Panc1 (cell line): ENCODE measurements at regions not wholly inside any gene's neighbourhood (a gene's known extent, or its start where the extent isn't known, plus 50 kb on each side); places are given as distances from the start of the nearest gene placed in this dataset.

Source experiments
- ATAC-seq: fragments of 200-7000 bp; cut with Tn5 transposase; 2 replicates; pipeline ENCODE4 v1.9.1; 2020; ENCODE audit warnings: mild to moderate bottlenecking, moderate library complexity
- BruUV-seq: library from RNA; stranded (reverse); fragments of 400-500 nt; replicated peaks from 2 replicates; lab custom pipeline; 2021; lab: Mats Ljungman, UMichigan
- CTCF ChIA-PET: fragments of 300-600 bp; sonication (Branson Sonifier 250); formaldehyde crosslinking; loops from one replicate; lab custom pipeline; 2022; ENCODE audit warnings: antibody characterized with exemption; lab: Charles Lee
- POLR2A ChIA-PET: fragments of 300-600 bp; sonication (Branson Sonifier 250); formaldehyde crosslinking; loops from one replicate; lab custom pipeline; 2022; ENCODE audit warnings: antibody characterized with exemption; lab: Charles Lee
- DNase-seq: peaks from one replicate; pipeline ENCODE4 v3.0.0-alpha.2; 2010; ENCODE audit warnings: low read depth, low spot score
- H3K27ac ChIP-seq: 2 replicates; pipeline ENCODE4 v1.5.1; 2011; ENCODE audit warnings: mild to moderate bottlenecking, low read length, inconsistent platforms
- H3K27me3 ChIP-seq: fragments of 200-500 bp; sonication (Bioruptor generic); 2 replicates; pipeline ENCODE4 v1.6.0; 2014; ENCODE audit warnings: low read length, inconsistent platforms; ENCODE audit not compliant: control insufficient read depth, insufficient read depth
- H3K36me3 ChIP-seq: fragments of 200-500 bp; sonication (Bioruptor generic); 2 replicates; pipeline ENCODE4 v1.5.1; 2014; ENCODE audit warnings: inconsistent platforms, mild to moderate bottlenecking, low read length, moderate library complexity; ENCODE audit not compliant: control insufficient read depth, insufficient read depth
- H3K4me1 ChIP-seq: 2 replicates; pipeline ENCODE4 v1.5.1; 2011; ENCODE audit warnings: inconsistent platforms, mild to moderate bottlenecking, low read length, moderate library complexity; ENCODE audit not compliant: control insufficient read depth, insufficient read depth
- H3K4me3 ChIP-seq, 2 experiments: 2 replicates each; pipeline ENCODE4 v1.5.1; 2011 to 2012; ENCODE audit warnings: low read depth in 2 of 2, low read length in 2 of 2, mild to moderate bottlenecking in 2 of 2, inconsistent platforms in 1 of 2, moderate library complexity in 1 of 2
- H3K9me3 ChIP-seq: fragments of 200-500 bp; sonication (Bioruptor generic); 2 replicates; pipeline ENCODE4 v1.5.1; 2014; ENCODE audit warnings: low read depth, mild to moderate bottlenecking, inconsistent platforms, low read length, moderate library complexity; ENCODE audit not compliant: control insufficient read depth, insufficient read depth
- POLR2AphosphoS5 ChIP-seq: IDR thresholded peaks from 2 replicates; pipeline ENCODE4 v1.6.1; 2012; ENCODE audit warnings: mild to moderate bottlenecking, low read depth, low read length, moderate library complexity
- SIN3A ChIP-seq: IDR thresholded peaks from 2 replicates; pipeline ENCODE4 v1.6.1; 2012; ENCODE audit warnings: low read depth, mild to moderate bottlenecking, low read length, moderate library complexity, borderline replicate concordance; ENCODE audit not compliant: insufficient read depth
- TCF7L2 ChIP-seq: IDR thresholded peaks from 2 replicates; pipeline ENCODE4 v1.6.1; 2011; ENCODE audit warnings: mild to moderate bottlenecking, low read depth, low read length, inconsistent platforms
- in situ Hi-C: cut with HindIII; loops from 2 replicates; pipeline ENCODE4 v1.10.0; 2016; ENCODE audit warnings: low sequenced_read_pairs, low pct_unique_long_range_greater_than_20kb
- intact Hi-C: fragments of 100-400 bp; cut with micrococcal nuclease; formaldehyde crosslinking; loops from one replicate; pipeline ENCODE4 v1.10.0; 2022; ENCODE audit not compliant: unreplicated experiment
- TF ChIP-seq, protein P1 (sequence below), 2 experiments: IDR thresholded peaks; 2 replicates each; pipeline ENCODE4 v1.6.1; 2011 to 2012; ENCODE audit warnings: low read depth in 2 of 2, control low read depth in 1 of 2, low read length in 1 of 2, mild to moderate bottlenecking in 1 of 2, moderate library complexity in 1 of 2; ENCODE audit not compliant: insufficient read depth in 1 of 2
- TF ChIP-seq, protein P2 (sequence below): fragments of 450-650 bp; IDR thresholded peaks from 2 replicates; pipeline ENCODE4 v1.5.1; 2017; ENCODE audit warnings: mild to moderate bottlenecking

DNA sequence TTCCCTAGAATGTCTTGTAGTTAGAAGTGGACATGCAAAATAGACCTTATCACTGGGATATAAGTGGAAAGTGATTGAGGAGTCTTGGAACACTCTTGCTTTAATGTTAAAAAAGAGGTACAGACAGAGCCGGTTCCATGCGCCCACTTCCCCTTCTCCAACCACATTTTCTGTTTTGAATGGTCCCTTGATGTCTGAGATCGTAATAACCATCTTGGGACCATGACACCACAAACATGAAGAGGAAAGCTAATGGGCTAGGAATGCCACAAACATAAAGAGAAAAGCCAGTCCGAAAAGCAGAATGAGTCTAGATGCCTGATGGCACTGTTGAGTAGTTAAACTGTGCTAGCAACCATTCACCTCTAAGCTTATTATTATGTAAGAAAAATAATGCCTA is 54.8 kb upstream of the SPON1 start:
- CTCF ChIA-PET, result no interaction called here
- no peak overlapping the region for H3K4me3 ChIP-seq
- no peaks in the 10 kb centered on the region for H3K36me3 ChIP-seq
- DNase-seq (no peak), ATAC-seq (no peak)
- in situ Hi-C loops, result no loop called here
- POLR2A ChIA-PET, result no interaction called here
- H3K4me1 ChIP-seq, result no peaks in the 10 kb centered on the region
- no peaks in the 10 kb centered on the region for H3K9me3 ChIP-seq
- no peaks in the 10 kb centered on the region; the same call in 1 of the 2 replicates for H3K27me3 ChIP-seq
- H3K27ac ChIP-seq, result no peak overlapping the region
- no TSS peak for BruUV-seq
- no peak for TF ChIP-seq TCF7L2
- no peak for TF ChIP-seq SIN3A
- TF ChIP-seq, protein P1, sequence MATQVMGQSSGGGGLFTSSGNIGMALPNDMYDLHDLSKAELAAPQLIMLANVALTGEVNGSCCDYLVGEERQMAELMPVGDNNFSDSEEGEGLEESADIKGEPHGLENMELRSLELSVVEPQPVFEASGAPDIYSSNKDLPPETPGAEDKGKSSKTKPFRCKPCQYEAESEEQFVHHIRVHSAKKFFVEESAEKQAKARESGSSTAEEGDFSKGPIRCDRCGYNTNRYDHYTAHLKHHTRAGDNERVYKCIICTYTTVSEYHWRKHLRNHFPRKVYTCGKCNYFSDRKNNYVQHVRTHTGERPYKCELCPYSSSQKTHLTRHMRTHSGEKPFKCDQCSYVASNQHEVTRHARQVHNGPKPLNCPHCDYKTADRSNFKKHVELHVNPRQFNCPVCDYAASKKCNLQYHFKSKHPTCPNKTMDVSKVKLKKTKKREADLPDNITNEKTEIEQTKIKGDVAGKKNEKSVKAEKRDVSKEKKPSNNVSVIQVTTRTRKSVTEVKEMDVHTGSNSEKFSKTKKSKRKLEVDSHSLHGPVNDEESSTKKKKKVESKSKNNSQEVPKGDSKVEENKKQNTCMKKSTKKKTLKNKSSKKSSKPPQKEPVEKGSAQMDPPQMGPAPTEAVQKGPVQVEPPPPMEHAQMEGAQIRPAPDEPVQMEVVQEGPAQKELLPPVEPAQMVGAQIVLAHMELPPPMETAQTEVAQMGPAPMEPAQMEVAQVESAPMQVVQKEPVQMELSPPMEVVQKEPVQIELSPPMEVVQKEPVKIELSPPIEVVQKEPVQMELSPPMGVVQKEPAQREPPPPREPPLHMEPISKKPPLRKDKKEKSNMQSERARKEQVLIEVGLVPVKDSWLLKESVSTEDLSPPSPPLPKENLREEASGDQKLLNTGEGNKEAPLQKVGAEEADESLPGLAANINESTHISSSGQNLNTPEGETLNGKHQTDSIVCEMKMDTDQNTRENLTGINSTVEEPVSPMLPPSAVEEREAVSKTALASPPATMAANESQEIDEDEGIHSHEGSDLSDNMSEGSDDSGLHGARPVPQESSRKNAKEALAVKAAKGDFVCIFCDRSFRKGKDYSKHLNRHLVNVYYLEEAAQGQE (IDR thresholded peaks at IDR 0.05; ENCODE audit: insufficient read depth in 1 of 2, low read depth in 2 of 2, low read length in 1 of 2), result no peak
- TF ChIP-seq POLR2AphosphoS5, result no peak
- TF ChIP-seq, protein P2, sequence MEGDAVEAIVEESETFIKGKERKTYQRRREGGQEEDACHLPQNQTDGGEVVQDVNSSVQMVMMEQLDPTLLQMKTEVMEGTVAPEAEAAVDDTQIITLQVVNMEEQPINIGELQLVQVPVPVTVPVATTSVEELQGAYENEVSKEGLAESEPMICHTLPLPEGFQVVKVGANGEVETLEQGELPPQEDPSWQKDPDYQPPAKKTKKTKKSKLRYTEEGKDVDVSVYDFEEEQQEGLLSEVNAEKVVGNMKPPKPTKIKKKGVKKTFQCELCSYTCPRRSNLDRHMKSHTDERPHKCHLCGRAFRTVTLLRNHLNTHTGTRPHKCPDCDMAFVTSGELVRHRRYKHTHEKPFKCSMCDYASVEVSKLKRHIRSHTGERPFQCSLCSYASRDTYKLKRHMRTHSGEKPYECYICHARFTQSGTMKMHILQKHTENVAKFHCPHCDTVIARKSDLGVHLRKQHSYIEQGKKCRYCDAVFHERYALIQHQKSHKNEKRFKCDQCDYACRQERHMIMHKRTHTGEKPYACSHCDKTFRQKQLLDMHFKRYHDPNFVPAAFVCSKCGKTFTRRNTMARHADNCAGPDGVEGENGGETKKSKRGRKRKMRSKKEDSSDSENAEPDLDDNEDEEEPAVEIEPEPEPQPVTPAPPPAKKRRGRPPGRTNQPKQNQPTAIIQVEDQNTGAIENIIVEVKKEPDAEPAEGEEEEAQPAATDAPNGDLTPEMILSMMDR, result no peak
- intact Hi-C loops, result no loop called here

DNA sequence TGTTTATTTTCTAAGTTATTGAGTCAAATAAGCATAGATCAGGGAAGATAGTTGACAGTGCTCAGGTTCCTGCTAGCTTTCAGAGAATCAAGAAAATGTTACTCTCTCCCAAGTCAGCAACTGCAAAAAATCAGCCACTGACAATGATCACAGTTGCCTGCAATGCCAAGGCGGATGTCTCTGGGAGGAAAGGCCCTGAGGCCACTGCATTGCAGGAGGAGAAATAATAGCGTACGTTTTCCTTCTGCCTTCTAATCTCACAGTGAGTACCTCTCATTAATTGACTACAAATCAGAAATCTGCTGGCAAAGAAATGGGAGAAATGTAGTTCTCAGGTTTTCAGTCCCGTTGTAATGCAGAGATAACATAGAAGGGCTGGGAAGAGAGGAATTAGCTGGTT is 54.0 kb upstream of the SPON1 start:
- H3K27ac ChIP-seq, result no peak overlapping the region
- POLR2A ChIA-PET, result no interaction called here
- H3K9me3 ChIP-seq, result no peaks in the 10 kb centered on the region
- no peak overlapping the region for H3K4me3 ChIP-seq
- intact Hi-C loops (no loop called here), in situ Hi-C loops (no loop called here)
- ATAC-seq (no peak), DNase-seq (no peak)
- no TSS peak for BruUV-seq
- H3K4me1 ChIP-seq, result no peaks in the 10 kb centered on the region
- TF ChIP-seq TCF7L2, result no peak
- TF ChIP-seq, protein P2, result no peak
- no peak for TF ChIP-seq POLR2AphosphoS5
- no peak for TF ChIP-seq SIN3A
- TF ChIP-seq, protein P1 (IDR thresholded peaks at IDR 0.05; ENCODE audit: insufficient read depth in 1 of 2, low read depth in 2 of 2, low read length in 1 of 2), result no peak
- no peaks in the 10 kb centered on the region for H3K36me3 ChIP-seq
- H3K27me3 ChIP-seq, result no peaks in the 10 kb centered on the region; the same call in 1 of the 2 replicates
- CTCF ChIA-PET, result no interaction called here
